ENCODE measurements at regions not wholly inside any gene's neighbourhood (a gene's known extent, or its start where the extent isn't known, plus 50 kb on each side); places are given as distances from the start of the nearest gene placed in this dataset.

DNA sequence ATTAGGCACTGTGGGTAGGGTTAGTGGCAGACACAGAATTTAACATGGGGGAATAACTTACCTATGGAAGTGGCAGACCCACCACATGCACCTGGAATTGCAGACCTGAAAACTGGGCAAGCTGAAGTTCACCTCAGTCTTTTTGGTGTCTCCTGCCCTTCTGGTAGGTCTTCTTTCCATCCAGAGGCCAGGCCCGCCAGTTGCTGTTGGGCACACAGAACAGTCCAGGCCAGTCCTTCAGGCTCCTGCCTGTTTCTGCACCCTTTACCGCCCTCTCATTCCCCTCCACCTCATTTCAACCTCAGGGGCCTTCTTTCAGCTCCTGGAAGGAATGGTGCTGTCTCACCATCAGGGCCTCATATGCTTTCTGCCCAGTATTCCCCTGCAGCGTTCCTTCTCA is 358.9 kb upstream of the ETAA1 start:
- intact Hi-C loops (cut with micrococcal nuclease), result no loop called here
- H3K4me3 Mint-ChIP-seq, result no peak overlapping the region
- H3K4me1 Mint-ChIP-seq (ENCODE audit: low read depth), result no peaks in the 10 kb centered on the region
- H3K27me3 Mint-ChIP-seq, result no peaks in the 10 kb centered on the region
- no peak overlapping the region for H3K27ac Mint-ChIP-seq
- H3K9me3 Mint-ChIP-seq, result no peaks in the 10 kb centered on the region
- ATAC-seq (no peak), DNase-seq (no peak)
- POLR2A ChIA-PET, result no interaction called here
- TF ChIP-seq, protein P1, sequence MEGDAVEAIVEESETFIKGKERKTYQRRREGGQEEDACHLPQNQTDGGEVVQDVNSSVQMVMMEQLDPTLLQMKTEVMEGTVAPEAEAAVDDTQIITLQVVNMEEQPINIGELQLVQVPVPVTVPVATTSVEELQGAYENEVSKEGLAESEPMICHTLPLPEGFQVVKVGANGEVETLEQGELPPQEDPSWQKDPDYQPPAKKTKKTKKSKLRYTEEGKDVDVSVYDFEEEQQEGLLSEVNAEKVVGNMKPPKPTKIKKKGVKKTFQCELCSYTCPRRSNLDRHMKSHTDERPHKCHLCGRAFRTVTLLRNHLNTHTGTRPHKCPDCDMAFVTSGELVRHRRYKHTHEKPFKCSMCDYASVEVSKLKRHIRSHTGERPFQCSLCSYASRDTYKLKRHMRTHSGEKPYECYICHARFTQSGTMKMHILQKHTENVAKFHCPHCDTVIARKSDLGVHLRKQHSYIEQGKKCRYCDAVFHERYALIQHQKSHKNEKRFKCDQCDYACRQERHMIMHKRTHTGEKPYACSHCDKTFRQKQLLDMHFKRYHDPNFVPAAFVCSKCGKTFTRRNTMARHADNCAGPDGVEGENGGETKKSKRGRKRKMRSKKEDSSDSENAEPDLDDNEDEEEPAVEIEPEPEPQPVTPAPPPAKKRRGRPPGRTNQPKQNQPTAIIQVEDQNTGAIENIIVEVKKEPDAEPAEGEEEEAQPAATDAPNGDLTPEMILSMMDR (IDR thresholded peaks at IDR 0.05), result no peak
- CTCF ChIA-PET, result no interaction called here
- H3K36me3 Mint-ChIP-seq (ENCODE audit: low read depth), result no peaks in the 10 kb centered on the region

DNA sequence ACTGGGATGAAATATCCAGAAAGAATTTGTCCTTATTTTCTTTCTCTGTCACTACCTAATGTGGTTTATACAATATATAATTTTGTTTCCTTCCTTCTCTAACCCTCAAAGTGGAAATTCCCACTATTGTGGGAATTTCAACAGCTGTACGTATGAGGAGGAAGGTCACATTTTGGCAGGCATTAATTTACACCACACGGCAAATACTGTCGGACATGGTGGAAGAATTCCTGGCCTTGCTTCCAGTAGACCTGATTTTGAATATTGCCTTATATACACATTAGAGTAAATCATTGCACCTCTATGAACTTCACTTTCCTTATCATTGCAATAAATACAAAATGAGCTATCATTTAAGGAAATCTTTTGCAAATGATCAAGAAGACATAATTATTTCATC is 358.1 kb upstream of the ETAA1 start:
- intact Hi-C loops (cut with micrococcal nuclease), result no loop called here
- TF ChIP-seq, protein P1 (IDR thresholded peaks at IDR 0.05), result no peak
- Mint-ChIP-seq H3K9me3 (no peaks in the 10 kb centered on the region), H3K4me1 (ENCODE audit: low read depth) (no peaks in the 10 kb centered on the region), H3K4me3 (no peak overlapping the region), H3K27ac (no peak overlapping the region), H3K27me3 (no peaks in the 10 kb centered on the region), H3K36me3 (ENCODE audit: low read depth) (no peaks in the 10 kb centered on the region)
- ChIA-PET CTCF (no interaction called here), POLR2A (no interaction called here)
- ATAC-seq (no peak), DNase-seq (no peak)

DNA sequence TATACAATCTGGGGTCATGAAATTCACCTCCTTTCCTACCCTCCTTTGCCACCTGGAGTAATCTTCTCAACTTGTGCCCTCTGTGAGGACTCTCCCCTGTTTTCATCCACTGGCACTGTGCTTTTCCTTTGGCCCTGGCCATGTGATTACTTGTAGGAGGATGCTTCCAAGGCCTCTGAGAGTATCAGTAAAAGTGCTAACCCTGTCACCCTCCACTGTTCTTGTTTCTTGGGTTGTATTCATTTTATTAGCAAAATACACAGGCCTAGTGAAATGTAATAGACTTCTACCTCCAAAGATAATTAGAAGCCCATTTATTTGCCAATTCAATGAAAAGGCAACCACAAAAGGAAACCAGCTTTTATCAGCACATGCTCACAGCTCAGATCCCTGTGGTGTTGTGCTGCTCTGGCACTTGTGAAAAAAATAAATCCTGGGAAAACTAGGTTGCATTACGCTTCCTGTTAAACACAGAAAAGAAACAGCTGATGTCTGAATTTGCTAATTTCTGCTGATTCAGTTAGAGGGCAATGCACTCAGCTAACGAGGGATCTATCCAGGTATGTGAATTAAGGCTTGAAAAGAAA is 357.5 kb upstream of the ETAA1 start:
- no peaks in the 10 kb centered on the region for H3K4me1 Mint-ChIP-seq (ENCODE audit: low read depth)
- CTCF ChIA-PET, result no interaction called here
- no peaks in the 10 kb centered on the region for H3K27me3 Mint-ChIP-seq
- H3K36me3 Mint-ChIP-seq (ENCODE audit: low read depth), result no peaks in the 10 kb centered on the region
- TF ChIP-seq, protein P1 (IDR thresholded peaks at IDR 0.05), result no peak
- H3K4me3 Mint-ChIP-seq, result no peak overlapping the region
- intact Hi-C loops (cut with micrococcal nuclease), result no loop called here
- DNase-seq, result no peak
- no peak overlapping the region for H3K27ac Mint-ChIP-seq
- no peaks in the 10 kb centered on the region for H3K9me3 Mint-ChIP-seq
- no peak for ATAC-seq
- POLR2A ChIA-PET, result no interaction called here

DNA sequence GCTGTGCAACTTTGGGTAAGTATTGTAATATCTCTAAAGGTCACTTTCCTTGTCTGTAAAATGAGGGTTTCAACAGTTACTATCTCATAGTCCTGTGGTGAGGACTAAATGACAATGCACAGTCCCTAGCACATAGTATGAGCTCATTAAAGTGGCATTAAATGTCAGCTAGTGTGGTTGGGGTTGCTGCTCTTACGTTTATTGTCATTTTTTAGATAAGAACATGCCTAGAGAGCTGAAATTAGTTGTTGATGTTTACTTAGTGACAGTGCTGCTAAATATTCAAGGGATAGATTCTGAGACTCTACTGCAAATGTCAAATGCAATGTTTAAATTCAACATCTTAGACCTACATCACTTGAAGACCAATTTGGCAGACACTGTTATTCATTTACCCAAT is 356.1 kb upstream of the ETAA1 start:
- no peak overlapping the region for H3K4me3 Mint-ChIP-seq
- ATAC-seq, result no peak
- H3K27ac Mint-ChIP-seq, result no peak overlapping the region
- ChIA-PET CTCF (no interaction called here), POLR2A (no interaction called here)
- TF ChIP-seq, protein P1 (IDR thresholded peaks at IDR 0.05), result no peak
- no peak for DNase-seq
- H3K9me3 Mint-ChIP-seq, result no peaks in the 10 kb centered on the region
- H3K36me3 Mint-ChIP-seq (ENCODE audit: low read depth), result no peaks in the 10 kb centered on the region
- H3K27me3 Mint-ChIP-seq, result no peaks in the 10 kb centered on the region
- intact Hi-C loops (cut with micrococcal nuclease), result no loop called here
- H3K4me1 Mint-ChIP-seq (ENCODE audit: low read depth), result no peaks in the 10 kb centered on the region

DNA sequence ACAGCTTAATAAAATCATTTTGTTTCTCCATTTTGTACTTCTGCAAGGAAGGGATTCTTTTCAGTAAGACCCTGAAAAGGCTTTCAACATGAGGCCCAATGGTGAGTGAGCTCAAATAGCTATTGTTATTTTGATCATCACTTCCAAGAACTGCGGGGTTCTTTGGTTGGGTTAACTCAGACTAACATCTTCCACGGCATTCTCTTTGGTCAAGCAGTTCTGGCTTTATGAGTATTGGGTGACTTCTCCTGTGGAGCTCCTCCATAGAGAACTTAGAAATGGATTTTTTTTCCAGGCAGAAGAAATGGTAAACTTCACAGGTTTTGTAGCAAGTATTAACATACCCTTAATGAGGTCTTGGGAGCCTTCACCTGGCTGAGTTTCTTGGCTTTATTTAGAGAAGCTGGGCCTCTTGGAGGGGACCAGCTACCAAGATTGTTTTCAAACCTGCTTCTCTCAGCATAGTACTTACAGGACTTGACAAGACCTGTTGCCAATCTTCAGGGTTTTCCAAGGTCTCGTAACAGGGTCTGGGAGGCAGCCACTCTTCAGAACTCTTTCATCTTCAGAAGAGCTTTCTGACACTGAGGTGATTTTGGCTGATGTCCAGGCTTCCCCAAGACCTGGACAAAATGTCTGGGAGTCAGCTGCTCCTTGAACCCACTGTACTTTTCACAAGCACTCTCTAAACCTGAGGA is 353.2 kb upstream of the ETAA1 start:
- Mint-ChIP-seq H3K36me3 (ENCODE audit: low read depth) (no peaks in the 10 kb centered on the region), H3K4me3 (no peak overlapping the region), H3K27me3 (no peaks in the 10 kb centered on the region), H3K9me3 (no peaks in the 10 kb centered on the region), H3K27ac (no peak overlapping the region), H3K4me1 (ENCODE audit: low read depth) (no peaks in the 10 kb centered on the region)
- POLR2A ChIA-PET, result no interaction called here
- CTCF ChIA-PET, result no interaction called here
- TF ChIP-seq, protein P1 (IDR thresholded peaks at IDR 0.05), result no peak
- intact Hi-C loops (cut with micrococcal nuclease), result no loop called here
- DNase-seq (no peak), ATAC-seq (no peak)

Data from activated CD8-positive, alpha-beta T cell treated with anti-CD3 and anti-CD28 coated beads for 36 hours (primary cell).